Activated naive CD8-positive, alpha-beta T cell treated with anti-CD3 and anti-CD28 coated beads for 36 hours (primary cell): ENCODE measurements at regions not wholly inside any gene's neighbourhood (a gene's known extent, or its start where the extent isn't known, plus 50 kb on each side); places are given as distances from the start of the nearest gene placed in this dataset.

Source experiments
- DNase-seq: peaks from one replicate; pipeline ENCODE4 v3.0.0; 2021
- H3K27ac Mint-ChIP-seq: one replicate; pipeline ENCODE4 v1.8.0; 2022; ENCODE audit warnings: mild to moderate bottlenecking, moderate library complexity, mixed read lengths
- H3K27me3 Mint-ChIP-seq: one replicate; pipeline ENCODE4 v1.8.0; 2022; ENCODE audit warnings: mild to moderate bottlenecking, mixed read lengths
- H3K36me3 Mint-ChIP-seq: one replicate; pipeline ENCODE4 v1.8.0; 2021; ENCODE audit warnings: mild to moderate bottlenecking, mixed read lengths
- H3K4me1 Mint-ChIP-seq: one replicate; pipeline ENCODE4 v1.8.0; 2021; ENCODE audit warnings: mixed read lengths
- H3K4me3 Mint-ChIP-seq: one replicate; pipeline ENCODE4 v1.8.0; 2022; ENCODE audit warnings: mild to moderate bottlenecking, moderate library complexity, mixed read lengths
- H3K9me3 Mint-ChIP-seq: one replicate; pipeline ENCODE4 v1.8.0; 2022; ENCODE audit warnings: mixed read lengths

DNA sequence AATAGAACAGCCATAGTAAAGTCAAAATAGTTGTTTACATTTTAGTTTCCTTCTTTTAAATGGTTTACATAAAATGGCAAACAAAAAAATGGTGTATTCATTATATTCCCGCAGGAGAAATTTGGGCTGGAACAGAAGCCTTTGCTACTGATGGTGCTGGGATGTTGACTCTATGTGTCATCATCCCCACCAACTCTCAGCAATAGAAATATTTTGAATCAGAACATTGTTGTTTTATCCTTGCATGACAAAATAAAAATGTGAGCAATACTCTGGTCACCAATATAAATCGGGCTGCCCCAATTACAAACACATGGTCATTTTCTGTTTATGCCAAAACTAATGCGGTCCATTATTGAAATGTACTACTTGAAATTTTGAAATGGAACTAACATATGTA lies 1131.6 kb upstream of the PCDH7 start:
- DNase-seq, result no peak
- Mint-ChIP-seq H3K9me3 (peaks cover 14% of the 10 kb centered on the region), H3K4me3 (no peak overlapping the region), H3K27me3 (no peaks in the 10 kb centered on the region), H3K27ac (no peak overlapping the region), H3K4me1 (no peaks in the 10 kb centered on the region), H3K36me3 (no peaks in the 10 kb centered on the region)

DNA sequence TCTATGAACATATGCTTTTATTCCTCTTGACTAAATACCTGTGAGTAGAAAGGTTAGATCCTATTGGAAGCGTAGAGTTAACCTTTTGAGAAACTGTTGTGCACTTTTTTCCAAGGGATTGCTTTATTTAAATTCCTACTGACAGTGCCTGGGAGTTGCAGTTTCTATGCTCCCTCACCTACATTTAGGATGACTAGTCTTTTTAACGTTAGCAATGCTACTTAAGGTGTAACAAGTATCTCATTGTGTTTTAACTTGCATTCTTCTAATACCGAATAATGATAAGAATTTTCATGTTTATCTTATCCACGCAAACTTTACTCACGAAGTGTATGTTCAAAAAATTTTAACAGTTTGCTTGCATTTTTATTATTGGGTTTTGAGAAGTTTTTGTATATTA lies 1123.9 kb upstream of the PCDH7 start:
- Mint-ChIP-seq H3K9me3 (peaks cover 13% of the 10 kb centered on the region), H3K27me3 (no peaks in the 10 kb centered on the region), H3K27ac (no peak overlapping the region), H3K4me1 (no peaks in the 10 kb centered on the region), H3K4me3 (no peak overlapping the region), H3K36me3 (no peaks in the 10 kb centered on the region)
- no peak for DNase-seq

DNA sequence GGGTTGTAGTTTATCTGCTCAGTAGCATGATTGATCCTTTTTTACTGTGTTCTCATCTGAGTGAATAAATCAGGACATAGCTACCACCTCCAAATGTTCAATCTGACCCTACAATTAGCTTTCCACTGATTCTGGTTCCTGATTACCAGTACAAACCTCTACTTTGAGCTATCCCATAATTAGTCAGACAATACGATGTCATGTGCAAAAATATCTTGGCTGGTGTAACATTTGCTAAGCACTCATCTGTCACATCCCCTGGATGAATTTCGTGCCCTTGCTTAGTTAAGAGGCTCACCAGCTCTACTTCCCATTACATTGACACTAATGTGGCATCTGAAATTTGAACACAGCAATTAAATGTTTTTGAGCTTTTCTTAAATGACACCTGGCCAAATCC lies 1101.0 kb upstream of the PCDH7 start:
- DNase-seq, result no peak
- no peaks in the 10 kb centered on the region for H3K36me3 Mint-ChIP-seq
- no peaks in the 10 kb centered on the region for H3K4me1 Mint-ChIP-seq
- no peaks in the 10 kb centered on the region for H3K27me3 Mint-ChIP-seq
- peaks cover 2% of the 10 kb centered on the region for H3K9me3 Mint-ChIP-seq
- no peak overlapping the region for H3K4me3 Mint-ChIP-seq
- H3K27ac Mint-ChIP-seq, result no peak overlapping the region

DNA sequence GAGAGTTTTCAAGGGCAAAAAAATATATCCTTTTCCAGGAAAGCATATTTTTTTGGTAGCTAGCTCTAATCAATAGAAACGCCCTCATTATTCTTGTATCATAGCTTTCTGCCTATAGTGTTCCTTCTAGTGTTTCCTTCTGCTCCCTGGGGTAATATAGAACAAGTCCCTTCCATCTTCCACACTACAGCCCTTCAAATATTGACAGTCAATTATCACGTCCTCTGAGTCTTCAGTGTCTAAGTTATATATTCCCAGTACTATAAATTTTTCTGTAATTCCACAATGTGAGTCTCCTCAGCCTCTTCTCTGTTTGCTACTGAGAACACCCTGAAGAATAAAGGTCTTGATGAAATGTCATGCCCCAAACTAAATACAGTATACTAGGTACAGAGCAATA lies 1088.0 kb upstream of the PCDH7 start:
- no peak overlapping the region for H3K27ac Mint-ChIP-seq
- H3K36me3 Mint-ChIP-seq, result no peaks in the 10 kb centered on the region
- H3K4me1 Mint-ChIP-seq, result no peaks in the 10 kb centered on the region
- H3K9me3 Mint-ChIP-seq, result peaks cover 8% of the 10 kb centered on the region
- DNase-seq, result no peak
- H3K4me3 Mint-ChIP-seq, result no peak overlapping the region
- no peaks in the 10 kb centered on the region for H3K27me3 Mint-ChIP-seq

DNA sequence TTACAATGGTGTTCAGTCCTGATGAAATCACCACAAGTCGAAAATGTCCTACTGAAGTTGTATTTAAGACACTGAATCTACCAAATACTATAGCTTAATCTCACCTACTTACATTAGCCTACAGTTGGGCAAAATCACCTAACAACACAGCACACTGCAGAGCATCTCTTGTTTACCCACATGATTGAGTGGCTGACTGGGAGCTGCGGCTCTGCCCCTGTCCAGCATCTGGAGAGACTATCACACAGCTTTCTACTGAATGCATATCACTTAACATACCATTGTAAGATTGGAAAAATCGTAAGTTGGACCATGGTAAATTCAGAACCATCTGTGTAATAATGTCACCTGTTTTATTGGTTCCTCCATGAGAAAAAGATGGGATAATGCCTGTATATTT lies 1083.2 kb upstream of the PCDH7 start:
- Mint-ChIP-seq H3K27me3 (no peaks in the 10 kb centered on the region), H3K36me3 (no peaks in the 10 kb centered on the region), H3K4me1 (no peaks in the 10 kb centered on the region), H3K27ac (no peak overlapping the region), H3K9me3 (peaks cover 4% of the 10 kb centered on the region), H3K4me3 (no peak overlapping the region)
- no peak for DNase-seq

DNA sequence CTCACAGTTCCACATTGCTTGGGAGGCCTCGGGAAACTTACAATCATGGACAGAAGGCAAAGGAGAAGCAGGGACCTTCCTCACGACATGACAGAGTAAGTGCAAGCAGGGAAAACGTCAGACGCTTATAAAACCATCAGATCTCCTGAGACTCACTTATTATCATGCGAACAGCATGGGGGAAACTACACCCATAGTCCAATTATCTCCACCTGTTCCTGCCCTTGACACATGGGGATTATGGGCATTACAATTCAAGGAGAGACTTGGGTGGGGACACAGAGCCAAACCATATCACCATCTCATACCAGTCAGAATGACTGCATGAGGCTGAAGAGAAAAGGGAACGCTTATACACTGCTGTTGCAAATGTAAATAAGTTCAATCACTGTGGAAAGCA lies 1066.9 kb upstream of the PCDH7 start:
- no peaks in the 10 kb centered on the region for H3K27me3 Mint-ChIP-seq
- no peaks in the 10 kb centered on the region for H3K4me1 Mint-ChIP-seq
- no peak overlapping the region for H3K27ac Mint-ChIP-seq
- no peaks in the 10 kb centered on the region for H3K36me3 Mint-ChIP-seq
- no peak for DNase-seq
- H3K9me3 Mint-ChIP-seq, result peaks cover 2% of the 10 kb centered on the region
- H3K4me3 Mint-ChIP-seq, result no peak overlapping the region

DNA sequence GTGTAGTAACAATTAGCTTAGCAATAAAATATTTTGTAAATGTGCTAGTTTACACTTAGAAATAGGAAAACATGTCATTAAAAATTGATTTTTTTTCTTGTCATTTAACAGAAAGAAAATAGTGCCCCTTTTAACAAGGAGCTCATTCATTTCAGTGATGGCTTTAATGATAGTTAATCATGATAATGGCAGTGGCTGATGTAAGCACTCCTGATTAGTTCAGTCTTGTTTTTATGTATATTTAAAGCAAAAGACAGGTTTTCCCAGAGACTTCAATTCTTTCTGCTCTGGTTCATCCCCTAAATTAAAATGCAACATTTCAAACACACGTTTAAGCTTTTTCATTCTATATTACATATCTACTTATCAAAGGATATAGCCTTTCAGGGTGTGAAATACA lies 1039.5 kb upstream of the PCDH7 start:
- DNase-seq, result no peak
- no peaks in the 10 kb centered on the region for H3K27me3 Mint-ChIP-seq
- H3K4me1 Mint-ChIP-seq, result no peaks in the 10 kb centered on the region
- H3K27ac Mint-ChIP-seq, result no peak overlapping the region
- H3K36me3 Mint-ChIP-seq, result no peaks in the 10 kb centered on the region
- H3K9me3 Mint-ChIP-seq, result peaks cover 12% of the 10 kb centered on the region
- H3K4me3 Mint-ChIP-seq, result no peak overlapping the region

DNA sequence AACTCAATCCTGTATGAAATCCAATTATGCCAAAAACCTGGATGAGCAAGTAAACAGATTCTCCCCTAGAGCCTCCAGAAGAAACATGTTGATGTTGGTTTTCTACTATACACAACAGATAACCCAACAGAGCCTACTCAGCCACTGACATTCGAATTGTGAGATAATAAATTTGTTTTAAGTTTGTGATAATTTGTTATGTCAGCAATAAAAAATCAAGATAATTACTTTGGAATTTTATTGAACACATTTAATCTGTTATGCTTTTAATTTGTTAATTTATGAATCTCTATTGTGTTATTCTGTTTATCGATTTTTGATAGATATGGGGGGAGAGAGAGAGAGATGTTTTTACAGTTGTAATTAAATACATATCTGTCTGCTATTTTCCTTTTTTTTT lies 1016.1 kb upstream of the PCDH7 start:
- Mint-ChIP-seq H3K36me3 (no peaks in the 10 kb centered on the region), H3K4me1 (no peaks in the 10 kb centered on the region), H3K4me3 (no peak overlapping the region), H3K27me3 (no peaks in the 10 kb centered on the region), H3K9me3 (peaks cover 8% of the 10 kb centered on the region), H3K27ac (no peak overlapping the region)
- DNase-seq, result no peak

DNA sequence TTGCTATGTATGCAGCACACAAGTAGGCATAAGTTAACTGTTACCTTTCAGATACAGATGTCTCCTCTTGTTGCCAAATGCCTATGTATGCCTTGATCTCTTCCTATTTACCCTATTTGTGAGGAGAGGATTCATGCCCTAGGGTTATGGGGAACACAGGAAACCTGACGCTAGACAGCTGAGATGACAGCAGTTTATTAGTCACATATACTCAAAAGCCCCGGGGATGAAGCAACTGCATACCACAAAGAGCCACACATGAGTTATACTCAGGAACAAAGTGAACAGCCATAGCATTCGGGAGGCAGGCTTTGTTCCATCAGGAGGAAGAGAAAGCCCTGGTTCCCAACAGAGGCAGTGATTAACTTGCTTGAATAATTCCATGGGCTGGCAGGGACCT lies 1011.7 kb upstream of the PCDH7 start:
- Mint-ChIP-seq H3K27me3 (no peaks in the 10 kb centered on the region), H3K9me3 (peaks cover 9% of the 10 kb centered on the region), H3K4me3 (no peak overlapping the region)

DNA sequence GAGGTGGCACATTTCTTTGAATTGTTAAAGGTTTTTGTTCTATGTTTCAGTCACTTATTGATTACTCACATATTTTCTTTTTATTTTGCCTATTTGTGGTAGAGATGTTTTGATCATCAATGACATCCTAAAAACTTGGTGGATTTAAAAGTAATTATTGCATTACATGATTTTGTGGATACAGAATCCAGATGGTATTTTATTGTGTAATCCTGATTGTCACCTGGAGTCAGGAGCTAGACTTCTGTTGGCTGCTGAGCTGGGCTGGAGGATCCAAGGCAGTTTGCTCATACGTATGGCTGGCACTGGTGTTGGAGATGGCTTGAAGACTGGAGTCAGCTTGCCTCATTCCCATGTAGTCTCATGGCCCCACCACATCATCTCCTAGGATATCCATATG lies 1009.6 kb upstream of the PCDH7 start:
- Mint-ChIP-seq H3K4me3 (no peak overlapping the region), H3K36me3 (no peaks in the 10 kb centered on the region), H3K27ac (no peak overlapping the region), H3K27me3 (no peaks in the 10 kb centered on the region), H3K4me1 (no peaks in the 10 kb centered on the region), H3K9me3 (peaks cover 9% of the 10 kb centered on the region)
- DNase-seq, result no peak

More for the DNA sequence above, 1011.7 kb upstream of the PCDH7 start:
- DNase-seq, result no peak
- H3K4me1 Mint-ChIP-seq, result no peaks in the 10 kb centered on the region
- no peak overlapping the region for H3K27ac Mint-ChIP-seq
- no peaks in the 10 kb centered on the region for H3K36me3 Mint-ChIP-seq

DNA sequence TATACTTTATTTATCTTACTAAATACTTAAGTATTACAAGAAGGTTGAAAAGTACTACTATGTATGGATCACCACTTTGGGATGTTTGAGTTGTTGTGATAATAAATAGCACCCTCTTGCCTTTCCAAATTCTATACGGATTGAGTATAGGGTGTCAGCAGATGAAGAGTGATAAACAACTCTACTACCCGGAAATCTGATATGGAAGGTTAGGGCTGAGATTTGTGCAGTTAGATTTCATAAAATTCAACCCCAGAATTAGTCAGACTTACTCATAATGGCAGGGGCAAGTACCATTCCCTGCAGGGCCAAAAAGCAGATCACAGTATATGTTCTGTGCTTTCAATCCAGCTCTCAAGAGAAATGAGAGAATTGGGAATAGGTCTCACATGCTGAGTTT lies 1008.9 kb upstream of the PCDH7 start:
- Mint-ChIP-seq H3K4me3 (no peak overlapping the region), H3K27me3 (no peaks in the 10 kb centered on the region), H3K9me3 (peaks cover 8% of the 10 kb centered on the region), H3K4me1 (no peaks in the 10 kb centered on the region), H3K36me3 (no peaks in the 10 kb centered on the region), H3K27ac (no peak overlapping the region)
- no peak for DNase-seq

DNA sequence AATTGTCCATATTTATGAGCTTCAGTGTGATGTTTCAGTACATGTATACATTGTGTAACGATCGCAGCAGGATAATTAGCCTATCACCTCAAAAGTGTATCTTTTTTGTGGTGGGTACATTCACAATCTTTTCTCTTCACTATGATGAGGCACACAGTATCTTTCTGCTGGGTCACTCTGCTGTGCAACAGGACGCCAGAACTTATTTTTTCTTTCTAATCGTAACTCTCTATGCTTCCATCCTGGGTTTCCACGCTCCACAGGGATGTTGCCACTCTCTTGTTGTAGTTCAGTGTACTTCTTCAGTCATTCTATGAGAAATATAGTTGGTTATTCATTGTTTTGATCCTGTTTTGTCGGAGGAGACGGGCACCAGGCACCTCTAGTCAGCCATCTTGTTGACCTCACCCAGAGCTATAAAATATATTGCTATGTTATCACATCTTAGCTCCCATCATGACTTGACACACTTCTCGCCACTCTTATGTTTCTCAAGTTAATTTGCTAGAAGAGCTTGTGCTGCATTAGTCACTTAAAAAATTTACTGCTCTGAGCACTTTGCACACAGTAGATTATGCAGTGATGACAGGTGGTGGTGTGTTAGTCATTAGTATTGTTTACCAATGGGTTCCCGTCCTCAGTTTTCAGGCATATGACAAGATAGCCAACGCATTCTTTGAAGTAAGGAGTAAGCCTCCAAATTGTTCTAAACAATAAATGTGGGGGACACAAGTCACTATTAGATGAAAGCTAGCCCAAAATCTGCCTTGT lies 1002.7 kb upstream of the PCDH7 start:
- no peak overlapping the region for H3K27ac Mint-ChIP-seq
- H3K9me3 Mint-ChIP-seq, result no peaks in the 10 kb centered on the region
- no peaks in the 10 kb centered on the region for H3K27me3 Mint-ChIP-seq
- no peaks in the 10 kb centered on the region for H3K4me1 Mint-ChIP-seq
- no peak overlapping the region for H3K4me3 Mint-ChIP-seq
- no peak for DNase-seq
- H3K36me3 Mint-ChIP-seq, result no peaks in the 10 kb centered on the region

DNA sequence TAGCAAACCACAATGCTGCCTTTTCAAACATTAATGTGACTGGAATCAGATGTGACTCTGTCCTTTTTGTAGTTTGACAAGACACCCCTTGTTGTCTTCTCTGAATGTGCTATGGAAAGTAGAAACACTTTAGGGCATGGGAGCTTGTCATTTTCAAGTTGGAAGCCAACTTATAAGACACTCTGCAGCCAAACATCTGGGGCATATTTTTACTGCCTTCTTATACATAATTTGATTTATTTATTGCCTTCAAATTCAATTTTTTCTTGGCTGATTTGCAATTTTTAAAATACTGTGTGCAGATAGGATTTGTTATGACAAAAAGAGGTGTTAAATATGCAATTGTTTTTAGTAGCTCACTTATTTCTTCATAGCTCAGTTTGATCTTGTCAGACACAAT lies 1002.0 kb upstream of the PCDH7 start:
- Mint-ChIP-seq H3K27ac (no peak overlapping the region), H3K4me3 (no peak overlapping the region)

DNA sequence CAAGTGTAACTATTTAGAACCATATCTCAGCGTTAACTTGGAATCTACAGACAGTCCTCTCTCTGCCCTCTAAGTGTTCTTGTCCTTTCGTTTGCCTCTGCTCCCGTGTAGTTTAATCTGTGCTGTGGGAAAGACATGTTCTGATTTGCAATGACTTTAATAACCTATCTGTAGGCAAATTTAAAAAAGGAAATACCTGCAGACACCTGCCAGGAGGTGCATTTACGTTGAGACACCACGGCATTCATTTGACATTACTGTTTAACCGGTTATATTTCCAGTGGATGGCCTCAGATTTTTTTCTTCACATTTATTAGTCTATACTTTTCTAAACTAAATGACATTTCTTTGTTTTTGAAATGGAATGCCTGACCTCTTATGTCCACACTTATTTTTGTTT lies 997.9 kb upstream of the PCDH7 start:
- Mint-ChIP-seq H3K27ac (no peak overlapping the region), H3K4me3 (no peak overlapping the region), H3K4me1 (no peaks in the 10 kb centered on the region), H3K36me3 (no peaks in the 10 kb centered on the region), H3K9me3 (no peaks in the 10 kb centered on the region), H3K27me3 (no peaks in the 10 kb centered on the region)
- no peak for DNase-seq

More for the DNA sequence above, 1002.0 kb upstream of the PCDH7 start:
- Mint-ChIP-seq H3K27me3 (no peaks in the 10 kb centered on the region), H3K9me3 (no peaks in the 10 kb centered on the region), H3K36me3 (no peaks in the 10 kb centered on the region), H3K4me1 (no peaks in the 10 kb centered on the region)
- no peak for DNase-seq

DNA sequence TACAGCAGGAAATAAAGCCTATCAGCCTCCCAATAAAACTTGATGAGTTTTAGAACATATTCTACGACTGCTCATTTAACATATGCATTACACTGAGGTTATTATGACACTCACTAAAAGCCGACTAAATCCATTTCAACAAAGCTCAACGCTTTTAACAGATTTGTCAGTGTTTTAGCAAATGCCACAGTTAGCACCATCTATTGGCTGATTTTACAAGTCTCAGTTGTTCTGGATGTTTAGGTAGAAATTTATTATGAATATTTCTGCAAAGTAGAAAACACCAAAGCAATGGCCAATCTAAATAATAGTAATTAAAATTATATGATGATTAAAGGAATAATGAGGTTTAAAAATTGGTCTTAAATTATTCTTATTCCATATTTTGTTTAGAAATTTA lies 993.2 kb upstream of the PCDH7 start:
- Mint-ChIP-seq H3K27ac (no peak overlapping the region), H3K4me3 (no peak overlapping the region), H3K36me3 (no peaks in the 10 kb centered on the region), H3K27me3 (no peaks in the 10 kb centered on the region), H3K9me3 (no peaks in the 10 kb centered on the region), H3K4me1 (no peaks in the 10 kb centered on the region)
- DNase-seq, result no peak

DNA sequence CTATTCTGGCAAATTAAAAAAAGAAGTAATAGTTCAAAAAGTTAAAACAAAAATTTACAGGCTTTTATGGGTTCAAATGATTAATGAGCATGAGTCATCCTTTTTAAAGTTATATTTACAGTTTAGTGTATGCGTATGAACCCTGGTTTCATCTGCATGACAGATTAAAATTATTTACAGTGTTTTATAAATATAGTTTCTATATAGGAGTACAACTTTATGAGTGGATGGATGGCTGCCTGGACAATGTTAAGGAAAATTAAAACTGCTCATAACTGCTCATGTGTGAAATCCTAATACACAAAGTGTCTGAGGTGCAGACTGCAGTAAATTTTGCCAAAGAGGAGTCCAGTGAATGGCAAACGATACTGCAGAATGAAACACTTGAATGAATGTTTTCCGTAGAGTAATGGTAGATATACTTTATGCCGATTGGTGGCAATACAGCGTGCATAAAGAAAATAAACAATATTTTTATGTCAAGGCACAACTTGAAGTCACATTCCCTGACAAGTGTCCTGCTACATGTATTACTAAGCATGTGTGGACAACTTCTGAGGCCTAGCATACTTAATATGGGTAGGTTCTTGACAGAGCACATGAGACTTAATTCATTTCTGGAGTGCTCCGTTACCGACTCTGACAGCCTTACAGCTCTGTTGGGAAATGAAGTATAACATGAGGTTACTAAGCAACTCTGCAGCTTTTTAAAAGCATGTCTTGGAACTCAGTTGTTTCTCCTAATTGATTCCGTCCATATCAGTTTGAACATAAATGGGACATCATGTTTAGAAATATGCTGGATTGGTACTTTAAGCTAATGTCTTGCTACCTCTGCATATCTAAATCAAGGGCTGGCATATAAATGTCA lies 985.6 kb upstream of the PCDH7 start:
- no peak for DNase-seq
- Mint-ChIP-seq H3K36me3 (no peaks in the 10 kb centered on the region), H3K27me3 (no peaks in the 10 kb centered on the region), H3K4me1 (no peaks in the 10 kb centered on the region), H3K9me3 (peaks cover 1% of the 10 kb centered on the region), H3K27ac (no peak overlapping the region), H3K4me3 (no peak overlapping the region)
